GM18861 (cell line): ENCODE measurements at regions not wholly inside any gene's neighbourhood (a gene's known extent, or its start where the extent isn't known, plus 50 kb on each side); places are given as distances from the start of the nearest gene placed in this dataset.

Experiments used
- ATAC-seq: cut with Tn5 transposase; IDR thresholded peaks from one replicate; pipeline ENCODE4 v1.9.1; 2021; ENCODE audit not compliant: unreplicated experiment

DNA sequence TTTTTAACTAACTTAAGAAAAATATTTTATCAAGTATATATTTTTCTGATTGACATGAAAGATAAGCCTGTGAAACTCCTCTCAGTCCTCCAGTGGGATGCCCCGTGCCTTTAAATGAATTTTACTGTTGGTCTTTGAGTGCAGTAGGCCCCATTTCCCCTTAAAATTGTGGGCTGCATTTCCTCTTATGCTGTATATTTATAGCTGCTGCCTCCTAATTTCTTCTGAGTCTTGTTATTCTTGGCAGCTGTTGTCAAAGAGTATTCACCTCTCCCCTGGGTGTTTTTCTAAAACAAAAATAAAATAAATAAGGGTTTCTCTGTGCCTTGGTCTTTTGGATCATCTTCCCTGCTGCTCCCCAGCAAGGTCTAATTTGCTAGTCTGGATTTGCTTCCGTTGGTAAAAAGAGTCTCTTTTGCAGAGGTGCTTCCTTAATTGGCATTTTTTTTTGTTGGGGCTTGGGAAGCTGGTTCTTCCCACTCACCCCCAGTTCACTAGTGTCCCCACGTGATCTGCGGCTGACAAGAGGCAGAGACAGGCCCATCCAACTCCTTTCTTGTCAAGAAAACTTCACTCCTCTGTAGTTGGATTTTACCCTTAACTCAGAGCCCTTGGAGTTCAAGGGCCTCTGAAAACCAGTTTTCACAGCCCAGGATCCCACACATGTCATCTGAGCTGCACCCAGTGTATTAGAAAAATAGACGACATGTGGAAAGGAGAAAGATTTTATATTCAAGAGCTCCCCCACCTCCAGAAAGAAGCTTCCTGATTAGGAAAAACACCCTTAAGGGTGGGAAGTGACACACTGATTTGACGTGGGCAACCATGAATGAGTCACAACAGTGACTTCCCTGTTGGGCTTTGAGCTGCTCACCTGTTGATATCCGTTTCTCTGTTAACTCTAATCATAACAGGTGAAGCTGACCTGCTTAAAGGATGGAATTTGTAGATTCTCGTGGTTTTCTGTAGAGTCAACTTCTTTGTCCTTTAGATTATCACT, 431.5 kb downstream of the DCDC2C start:
- no peak for ATAC-seq

DNA sequence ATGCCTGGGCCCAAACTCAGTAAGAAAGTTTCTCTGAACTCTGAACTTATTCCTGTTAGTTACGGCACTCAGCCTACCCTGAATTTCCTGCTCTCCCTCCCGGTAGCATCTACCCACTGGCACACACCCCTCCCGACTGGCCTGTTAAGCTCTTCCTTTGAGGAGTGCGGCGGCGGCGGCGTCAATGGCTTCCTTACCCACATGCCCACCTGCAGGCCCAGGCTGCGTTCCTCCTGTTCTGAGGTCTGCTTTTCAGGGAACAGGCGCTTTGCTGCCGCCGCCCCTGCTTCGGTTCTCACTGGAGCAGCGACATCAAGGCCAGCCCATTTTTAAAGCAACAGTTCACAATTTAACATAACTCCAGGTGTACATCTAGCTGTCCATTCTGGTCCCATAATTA, 432.4 kb downstream of the DCDC2C start:
- ATAC-seq: no peak

DNA sequence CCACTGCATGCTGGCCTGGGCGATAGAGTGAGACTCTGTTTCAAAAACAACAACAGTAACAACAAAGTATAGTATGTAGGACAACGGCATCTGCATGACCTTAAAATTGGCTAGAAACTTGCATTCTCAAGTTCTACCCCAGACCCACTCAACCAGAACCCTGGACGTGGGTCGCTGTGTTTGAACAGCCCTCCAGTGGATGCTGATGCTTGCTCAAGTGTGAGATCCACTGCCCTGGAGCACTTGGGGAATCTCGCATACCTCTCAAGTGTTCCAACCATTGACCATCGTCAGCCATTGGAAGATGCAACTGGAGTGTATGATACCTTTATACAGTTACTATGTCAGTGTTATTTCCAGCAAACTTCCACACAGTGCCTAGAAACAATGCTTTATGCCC, 435.9 kb downstream of the DCDC2C start:
- ATAC-seq: no peak

DNA sequence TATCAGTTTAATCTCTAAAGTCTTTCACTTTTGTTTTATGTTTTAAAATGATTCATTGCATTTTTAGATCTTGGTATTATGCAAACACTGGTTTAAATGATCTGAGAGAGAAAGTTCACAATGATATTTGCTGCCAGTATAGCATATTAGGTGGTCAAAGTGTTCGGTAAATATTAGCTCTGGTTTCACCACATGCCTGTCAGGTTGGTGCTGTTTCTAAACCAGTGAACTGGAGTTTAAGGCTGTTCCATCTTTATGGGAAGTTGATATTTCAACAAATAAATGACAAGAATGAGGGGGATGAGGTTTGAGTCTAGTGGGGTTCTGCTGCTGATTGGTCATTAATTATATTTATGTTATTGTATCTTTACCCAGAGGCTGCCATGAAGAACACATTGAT, 436.4 kb downstream of the DCDC2C start:
- no peak for ATAC-seq

GRCh38 chr2:4140281-4140970, 437.1 kb downstream of the DCDC2C start:
- ATAC-seq: no peak

- ATAC-seq: no peak
These were observed 441.4 kb downstream of the DCDC2C start for GRCh38 chr2:4144731-4145130.

DNA sequence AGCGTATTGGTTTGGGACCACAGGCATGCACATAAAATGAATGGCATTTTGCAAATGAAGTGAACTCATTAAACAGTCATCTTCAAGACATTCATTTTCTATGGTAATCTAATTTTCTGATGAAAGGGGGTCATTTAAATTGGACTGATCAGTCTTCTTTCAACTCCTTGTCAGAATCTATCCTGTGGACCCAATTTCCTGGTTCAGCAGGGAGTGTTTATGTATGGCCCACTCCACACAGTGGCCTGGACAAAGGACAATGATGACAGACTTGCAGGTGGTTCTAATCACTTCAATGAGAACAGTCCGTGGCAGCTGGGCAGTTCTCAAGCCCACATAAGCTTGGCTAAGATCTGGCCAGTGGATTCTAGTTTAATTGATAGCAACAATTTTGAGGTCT, 448.1 kb downstream of the DCDC2C start:
- ATAC-seq: no peak

GRCh38 chr2:4152051-4152450, 448.7 kb downstream of the DCDC2C start:
- no peak for ATAC-seq

DNA sequence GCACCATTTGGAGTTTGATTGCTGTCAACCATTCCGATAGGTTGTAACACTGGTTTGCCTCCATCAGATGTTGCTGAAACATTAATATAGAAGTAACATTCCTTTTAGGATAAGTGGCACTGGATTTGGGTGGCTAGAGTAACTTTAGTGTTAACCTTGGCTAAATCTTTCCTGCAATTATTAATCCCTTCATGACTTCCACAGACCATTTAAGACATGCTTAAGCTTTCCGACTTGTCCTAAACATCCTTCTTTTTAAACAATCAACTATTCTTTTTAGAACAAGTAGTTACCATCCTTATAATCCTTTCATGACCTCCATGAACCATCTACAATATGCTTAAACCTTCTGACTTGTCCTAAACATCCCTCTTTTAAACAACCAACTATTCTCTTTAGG, 465.5 kb downstream of the DCDC2C start:
- ATAC-seq: no peak

DNA sequence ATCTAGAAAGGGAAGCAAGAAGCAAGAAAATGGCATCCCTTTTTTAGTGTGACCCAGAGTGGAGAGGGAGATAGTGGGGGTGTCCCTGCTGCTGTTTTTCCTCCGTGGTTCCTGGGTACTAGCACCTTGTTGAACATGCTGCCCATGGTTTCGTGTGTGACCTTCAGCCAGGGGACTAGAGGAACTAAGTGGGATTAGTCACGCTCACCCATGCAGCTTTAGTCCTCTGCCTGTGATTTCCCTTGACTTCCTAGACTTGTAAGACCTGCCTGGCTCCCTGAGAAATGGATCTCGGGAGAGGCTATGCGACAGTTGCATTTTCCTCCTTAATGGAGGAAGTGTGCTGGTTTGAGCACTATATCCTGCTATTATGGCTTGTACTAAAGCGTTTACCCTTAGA, 471.4 kb downstream of the DCDC2C start:
- no peak for ATAC-seq

DNA sequence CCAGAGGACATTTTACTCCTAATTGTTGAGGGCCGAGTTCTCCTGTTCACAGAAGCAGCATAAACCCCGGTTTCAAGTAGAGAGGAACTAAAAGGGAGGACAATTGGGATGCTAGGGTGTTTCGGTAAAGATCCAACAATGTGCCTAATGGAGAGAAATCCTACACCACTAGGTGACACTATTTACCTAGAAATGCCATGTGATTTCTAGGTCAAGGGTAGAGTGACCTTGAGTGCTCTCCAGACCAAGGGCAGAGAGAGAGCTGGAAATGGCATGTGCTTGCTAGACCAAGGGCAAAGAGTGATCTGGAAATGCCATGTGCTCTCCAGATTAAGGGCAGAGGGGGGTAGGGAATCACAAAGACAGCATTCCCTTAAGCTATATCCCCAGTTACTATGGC, 472.0 kb downstream of the DCDC2C start:
- ATAC-seq: no peak

GRCh38 chr2:4180631-4181030, 477.3 kb downstream of the DCDC2C start:
- ATAC-seq: no peak

DNA sequence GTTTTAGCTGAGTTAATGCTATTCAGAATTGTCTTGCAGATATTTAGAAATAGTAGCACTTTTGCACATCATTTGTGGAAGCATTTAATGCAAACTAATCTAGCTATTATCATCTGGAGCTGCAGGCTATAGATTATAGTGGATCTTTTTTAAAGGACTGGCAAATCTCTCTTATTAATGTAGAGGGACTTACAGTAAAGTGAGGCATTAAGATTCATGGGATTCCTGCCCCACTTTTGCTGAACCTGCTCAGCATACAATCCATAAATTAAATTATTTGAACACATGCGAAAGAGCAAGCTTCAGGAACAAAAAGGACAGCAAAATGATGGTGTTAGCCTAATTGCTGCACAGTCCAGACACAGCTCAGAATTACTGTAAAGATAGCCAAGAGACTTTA, 477.7 kb downstream of the DCDC2C start:
- no peak for ATAC-seq

GRCh38 chr2:4188561-4188960, 485.2 kb downstream of the DCDC2C start:
- ATAC-seq: no peak

DNA sequence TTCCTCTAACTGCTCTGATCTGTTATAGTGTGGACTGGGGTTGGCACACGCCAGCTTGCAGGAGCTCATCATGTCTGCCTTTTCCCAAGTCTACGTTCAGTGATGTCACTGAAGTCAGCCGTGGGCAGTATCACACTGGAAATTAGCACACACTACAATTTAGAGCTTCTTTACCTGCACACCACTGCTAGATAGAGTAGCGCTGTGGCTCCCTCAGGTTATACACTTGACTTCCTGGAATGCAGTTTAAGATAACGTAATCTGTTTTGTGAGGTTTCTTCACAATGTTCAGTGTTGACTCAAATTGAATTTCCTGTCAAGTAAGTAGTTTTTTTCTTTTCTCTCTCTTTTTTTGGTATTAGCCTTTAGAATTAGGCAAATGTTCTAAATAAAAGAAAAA, 487.2 kb downstream of the DCDC2C start:
- ATAC-seq: no peak

DNA sequence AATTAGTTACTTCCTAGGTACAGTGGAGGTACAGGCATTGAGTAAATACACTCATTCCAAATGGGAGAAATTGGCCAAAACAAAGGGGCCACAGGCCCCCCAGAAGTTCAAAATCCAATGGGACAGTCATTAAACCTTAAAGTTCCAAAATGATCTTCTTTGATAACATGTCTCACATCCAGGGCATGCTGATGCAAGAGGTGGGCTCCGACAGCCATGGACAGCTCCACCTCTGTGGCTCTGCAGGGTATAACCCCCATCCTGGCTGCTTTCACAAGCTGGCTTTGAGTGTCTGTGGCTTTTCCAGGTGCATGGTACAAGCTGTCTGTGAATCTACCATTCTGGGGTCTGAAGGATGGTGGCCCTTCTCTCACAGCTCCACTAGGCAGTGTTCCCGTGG, 488.7 kb downstream of the DCDC2C start:
- ATAC-seq: no peak

GRCh38 chr2:4214444-4215205, 511.2 kb downstream of the DCDC2C start:
- no peak for ATAC-seq

GRCh38 chr2:4217737-4218136, 514.4 kb downstream of the DCDC2C start:
- no peak for ATAC-seq

GRCh38 chr2:4219101-4219500, 515.7 kb downstream of the DCDC2C start:
- ATAC-seq: no peak

DNA sequence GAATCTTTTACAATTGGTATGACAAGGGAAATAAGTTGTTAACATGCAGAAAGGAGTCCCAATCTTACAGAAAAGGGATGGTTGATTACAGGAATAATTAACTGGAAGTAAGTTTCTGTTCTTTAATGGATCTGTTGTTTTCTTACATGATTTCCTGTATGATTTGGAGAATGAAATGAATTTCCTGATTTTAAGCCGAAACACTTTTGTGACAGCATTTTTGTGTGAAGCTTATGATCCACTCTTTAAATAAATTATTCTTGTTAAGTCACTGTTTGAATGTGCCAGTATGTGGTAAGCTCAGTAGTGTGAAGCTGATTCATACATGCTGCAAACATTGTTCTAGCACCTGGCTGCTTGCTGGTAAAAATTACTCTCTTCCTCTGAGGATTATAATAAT, 516.2 kb downstream of the DCDC2C start:
- ATAC-seq: no peak

- no peak for ATAC-seq
These were observed 518.1 kb downstream of the DCDC2C start for GRCh38 chr2:4221434-4221833.

DNA sequence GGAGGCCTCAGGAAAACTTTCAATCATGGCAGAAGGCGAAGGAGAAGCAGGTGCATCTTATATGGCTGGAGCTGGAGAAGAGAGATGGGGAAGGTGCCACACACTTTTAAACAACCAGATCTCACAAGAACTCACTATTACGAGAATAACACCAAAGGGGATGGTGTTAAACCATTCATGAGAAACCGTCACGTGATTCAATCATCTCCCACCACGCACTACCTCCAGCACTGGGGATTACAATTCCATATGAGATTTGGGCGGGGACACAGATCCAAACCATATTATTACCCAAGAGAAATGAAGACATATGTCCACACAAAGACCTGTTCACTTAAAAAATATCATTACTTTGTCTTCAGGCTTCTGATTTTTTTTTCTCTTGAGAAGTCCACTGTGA, 518.5 kb downstream of the DCDC2C start:
- ATAC-seq: no peak
